ENCODE measurements at regions not wholly inside any gene's neighbourhood (a gene's known extent, or its start where the extent isn't known, plus 50 kb on each side); places are given as distances from the start of the nearest gene placed in this dataset.

DNA sequence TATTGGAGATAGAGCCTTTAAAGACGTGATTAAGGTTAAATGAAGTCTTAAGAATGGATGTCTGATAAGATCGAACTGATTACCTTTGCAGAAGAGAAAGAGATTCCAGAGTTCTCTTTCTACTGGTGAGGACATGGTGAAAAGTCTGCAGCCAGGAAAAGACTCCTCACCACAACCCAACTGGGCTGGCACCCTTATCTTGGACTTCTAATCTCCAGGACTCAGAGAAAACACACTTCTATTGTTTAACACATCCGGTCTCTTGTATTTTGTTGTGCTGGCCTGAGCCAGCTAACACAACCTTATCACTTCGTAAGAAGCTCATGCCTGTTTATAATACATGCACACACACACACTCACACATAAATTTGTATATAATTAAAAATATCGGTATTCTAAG, 489.1 kb downstream of the PRDM9 start:
- TF ChIP-seq POLR2A (IDR thresholded peaks at IDR 0.05) (no peak), EP300 (IDR thresholded peaks at IDR 0.05) (no peak)
- TF ChIP-seq, protein P1, sequence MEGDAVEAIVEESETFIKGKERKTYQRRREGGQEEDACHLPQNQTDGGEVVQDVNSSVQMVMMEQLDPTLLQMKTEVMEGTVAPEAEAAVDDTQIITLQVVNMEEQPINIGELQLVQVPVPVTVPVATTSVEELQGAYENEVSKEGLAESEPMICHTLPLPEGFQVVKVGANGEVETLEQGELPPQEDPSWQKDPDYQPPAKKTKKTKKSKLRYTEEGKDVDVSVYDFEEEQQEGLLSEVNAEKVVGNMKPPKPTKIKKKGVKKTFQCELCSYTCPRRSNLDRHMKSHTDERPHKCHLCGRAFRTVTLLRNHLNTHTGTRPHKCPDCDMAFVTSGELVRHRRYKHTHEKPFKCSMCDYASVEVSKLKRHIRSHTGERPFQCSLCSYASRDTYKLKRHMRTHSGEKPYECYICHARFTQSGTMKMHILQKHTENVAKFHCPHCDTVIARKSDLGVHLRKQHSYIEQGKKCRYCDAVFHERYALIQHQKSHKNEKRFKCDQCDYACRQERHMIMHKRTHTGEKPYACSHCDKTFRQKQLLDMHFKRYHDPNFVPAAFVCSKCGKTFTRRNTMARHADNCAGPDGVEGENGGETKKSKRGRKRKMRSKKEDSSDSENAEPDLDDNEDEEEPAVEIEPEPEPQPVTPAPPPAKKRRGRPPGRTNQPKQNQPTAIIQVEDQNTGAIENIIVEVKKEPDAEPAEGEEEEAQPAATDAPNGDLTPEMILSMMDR (IDR thresholded peaks at IDR 0.05) = no peak

All from gastroesophageal sphincter (tissue), 3 donors.